ENCODE measurements at regions not wholly inside any gene's neighbourhood (a gene's known extent, or its start where the extent isn't known, plus 50 kb on each side); places are given as distances from the start of the nearest gene placed in this dataset.
"Not testable (repeated sequence)": the region's sequence is repeated elsewhere in the genome, so short reads cannot be mapped to it uniquely, and the experiment has no call there.

GRCh38 chrX:39050427-39050826, 249.2 kb downstream of the MID1IP1 start:
- DNase-seq (ENCODE audit: low spot score) = no peak
- Mint-ChIP-seq H3K36me3 (ENCODE audit: low read depth) (no peaks in the 10 kb centered on the region), H3K27ac (no peak overlapping the region), H3K4me1 (ENCODE audit: low read depth) (no peaks in the 10 kb centered on the region), H3K27me3 (ENCODE audit: insufficient read depth) (peaks cover 2% of the 10 kb centered on the region), H3K9me3 (no peaks in the 10 kb centered on the region), H3K4me3 (no peak overlapping the region)
- intact Hi-C loops (cut with micrococcal nuclease) = no loop called here

DNA sequence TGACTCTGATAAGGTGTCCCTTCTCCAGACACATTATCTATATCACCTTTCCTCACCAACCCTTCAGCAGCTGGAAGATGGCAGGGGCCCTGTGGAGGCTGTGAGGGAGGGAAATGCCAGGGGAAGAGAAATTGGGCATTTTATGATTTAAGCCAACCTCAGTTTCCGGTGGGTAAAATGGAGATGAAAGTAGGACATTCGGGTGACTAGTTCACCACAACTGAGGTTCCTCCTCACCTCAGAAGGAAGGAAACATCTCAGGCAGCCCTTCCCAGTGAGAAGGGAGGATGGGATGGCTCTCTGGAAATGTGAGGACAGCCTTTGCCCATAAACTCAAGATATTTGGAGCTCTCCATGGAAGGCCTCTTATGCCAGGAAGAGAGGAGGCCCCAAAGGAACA, 251.5 kb downstream of the MID1IP1 start:
- Mint-ChIP-seq H3K27ac (no peak overlapping the region), H3K4me1 (ENCODE audit: low read depth) (no peaks in the 10 kb centered on the region), H3K4me3 (no peak overlapping the region), H3K9me3 (no peaks in the 10 kb centered on the region), H3K36me3 (ENCODE audit: low read depth) (no peaks in the 10 kb centered on the region), H3K27me3 (ENCODE audit: insufficient read depth) (peaks cover 2% of the 10 kb centered on the region)
- DNase-seq (ENCODE audit: low spot score) = no peak
- intact Hi-C loops (cut with micrococcal nuclease) = no loop called here

DNA sequence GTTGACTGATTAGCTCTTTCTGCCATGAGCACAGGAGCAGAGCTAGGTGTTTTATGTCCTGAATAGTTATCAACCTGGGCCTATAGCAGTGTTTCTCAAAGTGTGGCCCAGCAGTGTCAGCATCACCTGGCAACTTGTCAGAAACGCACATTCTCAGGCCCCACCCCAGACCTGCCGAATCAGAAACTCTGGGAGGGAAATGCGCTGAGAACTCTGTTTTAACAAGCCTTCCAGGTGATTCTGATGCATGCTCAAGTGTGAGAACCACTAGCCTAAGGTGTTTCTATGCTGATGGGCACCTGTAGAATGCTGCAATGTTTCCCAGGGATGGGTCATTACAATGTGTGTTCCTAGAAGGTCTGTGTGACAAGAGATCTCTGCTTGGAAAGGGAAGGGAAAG, 257.5 kb downstream of the MID1IP1 start:
- Mint-ChIP-seq H3K27me3 (ENCODE audit: insufficient read depth) (no peaks in the 10 kb centered on the region), H3K27ac (no peak overlapping the region), H3K4me1 (ENCODE audit: low read depth) (no peaks in the 10 kb centered on the region), H3K4me3 (no peak overlapping the region), H3K36me3 (ENCODE audit: low read depth) (no peaks in the 10 kb centered on the region), H3K9me3 (no peaks in the 10 kb centered on the region)
- no peak for DNase-seq (ENCODE audit: low spot score)
- intact Hi-C loops (cut with micrococcal nuclease) = no loop called here

GRCh38 chrX:39059866-39060265, 258.6 kb downstream of the MID1IP1 start:
- H3K9me3 Mint-ChIP-seq = no peaks in the 10 kb centered on the region
- H3K27ac Mint-ChIP-seq = no peak overlapping the region
- intact Hi-C loops (cut with micrococcal nuclease) = no loop called here

DNA sequence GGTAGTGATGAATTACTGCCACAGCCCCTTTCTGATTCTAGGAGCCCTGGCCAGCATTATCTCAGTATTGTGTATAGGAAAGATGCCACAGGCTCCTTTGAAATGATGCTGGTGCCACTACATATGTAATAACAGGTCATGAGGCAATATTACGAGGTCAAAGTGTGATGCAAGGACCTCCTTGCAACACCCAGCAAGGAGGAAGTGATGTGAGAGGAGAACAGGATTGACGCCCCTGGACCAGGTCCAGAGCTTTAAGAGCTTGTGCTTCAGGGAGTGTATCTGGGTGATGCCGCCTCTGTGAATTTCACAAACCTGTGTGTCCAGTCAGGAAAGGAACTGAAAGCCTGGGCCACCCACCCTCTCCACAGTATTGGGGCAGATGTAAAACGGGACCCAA, 261.8 kb downstream of the MID1IP1 start:
- intact Hi-C loops (cut with micrococcal nuclease) = no loop called here
- no peaks in the 10 kb centered on the region for H3K4me1 Mint-ChIP-seq (ENCODE audit: low read depth)
- H3K9me3 Mint-ChIP-seq = no peaks in the 10 kb centered on the region
- no peak overlapping the region for H3K27ac Mint-ChIP-seq
- no peak for DNase-seq (ENCODE audit: low spot score)
- H3K36me3 Mint-ChIP-seq (ENCODE audit: low read depth) = no peaks in the 10 kb centered on the region
- no peak overlapping the region for H3K4me3 Mint-ChIP-seq
- no peaks in the 10 kb centered on the region for H3K27me3 Mint-ChIP-seq (ENCODE audit: insufficient read depth)

More at GRCh38 chrX:39059866-39060265, 258.6 kb downstream of the MID1IP1 start:
- Mint-ChIP-seq H3K36me3 (ENCODE audit: low read depth) (no peaks in the 10 kb centered on the region), H3K27me3 (ENCODE audit: insufficient read depth) (no peaks in the 10 kb centered on the region), H3K4me1 (ENCODE audit: low read depth) (no peaks in the 10 kb centered on the region), H3K4me3 (no peak overlapping the region)
- DNase-seq (ENCODE audit: low spot score) = no peak

DNA sequence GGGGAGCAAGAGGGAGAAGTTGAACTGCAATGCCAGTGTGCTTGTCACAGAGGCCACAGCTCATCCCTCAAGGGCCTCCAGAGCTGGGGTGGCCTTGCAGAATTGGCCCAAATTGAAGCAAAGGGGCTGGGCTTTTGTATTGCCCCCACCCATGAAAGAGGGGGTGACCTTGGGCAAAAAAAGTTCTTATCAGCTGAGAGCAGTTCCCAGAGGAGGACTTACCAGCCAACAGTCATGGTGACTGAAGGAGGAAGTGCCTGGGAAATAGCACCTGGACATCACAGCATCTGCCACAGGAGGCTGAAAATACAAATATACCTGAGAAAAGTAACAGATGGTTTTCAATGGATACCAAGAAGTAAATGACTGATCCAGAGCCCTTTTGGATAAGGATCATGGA, 262.4 kb downstream of the MID1IP1 start:
- intact Hi-C loops (cut with micrococcal nuclease) = no loop called here
- Mint-ChIP-seq H3K27me3 (ENCODE audit: insufficient read depth) (no peaks in the 10 kb centered on the region), H3K4me3 (no peak overlapping the region)

DNA sequence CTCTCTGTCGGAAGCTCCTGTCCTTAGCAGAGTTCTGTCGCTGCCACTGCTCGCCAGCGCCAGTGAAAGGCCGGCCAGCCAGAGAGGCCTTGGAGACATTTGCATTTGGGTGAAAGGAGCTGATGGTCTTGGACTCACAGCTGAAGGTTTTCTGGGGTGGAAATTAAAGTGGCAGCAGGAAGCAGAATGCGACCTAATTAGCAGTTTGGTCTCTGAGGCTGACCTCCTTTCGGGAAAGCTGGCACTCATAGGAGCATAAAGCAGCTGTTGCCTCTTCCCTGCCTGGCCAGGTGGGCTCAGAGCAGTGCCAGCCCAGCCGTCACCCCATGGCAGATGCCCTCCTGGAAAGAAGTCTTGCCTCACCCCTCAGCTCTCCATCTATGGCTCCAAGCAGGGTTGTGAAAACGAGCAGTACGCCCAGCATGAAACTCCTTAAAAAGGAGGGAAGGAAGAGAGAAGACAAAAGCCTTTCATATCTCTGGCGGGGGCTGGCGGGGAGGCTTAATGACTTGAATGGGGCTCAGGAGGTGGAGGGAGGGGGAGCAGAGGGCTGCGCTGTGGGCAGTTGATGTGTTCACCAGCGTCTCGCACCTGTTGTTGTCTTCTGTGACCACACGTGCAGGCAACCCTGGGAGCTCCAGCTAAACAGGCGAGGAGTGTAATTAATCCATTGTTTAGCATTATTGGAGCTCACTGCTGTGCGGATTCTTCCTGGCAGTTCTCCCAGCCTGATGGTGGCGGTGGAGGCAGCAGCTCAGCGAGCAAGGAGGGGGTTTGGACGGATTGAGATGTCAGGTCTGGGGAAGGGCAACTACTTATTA, 264.0 kb downstream of the MID1IP1 start:
- Mint-ChIP-seq H3K36me3 (ENCODE audit: low read depth) (no peaks in the 10 kb centered on the region), H3K27me3 (ENCODE audit: insufficient read depth) (no peaks in the 10 kb centered on the region), H3K27ac (no peak overlapping the region), H3K4me3 (no peak overlapping the region), H3K9me3 (no peaks in the 10 kb centered on the region), H3K4me1 (ENCODE audit: low read depth) (no peaks in the 10 kb centered on the region)
- intact Hi-C loops (cut with micrococcal nuclease) = no loop called here
- DNase-seq (ENCODE audit: low spot score) = no peak

More for the DNA sequence above, 262.4 kb downstream of the MID1IP1 start:
- Mint-ChIP-seq H3K27ac (no peak overlapping the region), H3K36me3 (ENCODE audit: low read depth) (no peaks in the 10 kb centered on the region), H3K4me1 (ENCODE audit: low read depth) (no peaks in the 10 kb centered on the region), H3K9me3 (no peaks in the 10 kb centered on the region)
- DNase-seq (ENCODE audit: low spot score) = no peak

GRCh38 chrX:39067866-39068265, 266.6 kb downstream of the MID1IP1 start:
- Mint-ChIP-seq H3K27ac (no peak overlapping the region), H3K27me3 (ENCODE audit: insufficient read depth) (no peaks in the 10 kb centered on the region), H3K9me3 (no peaks in the 10 kb centered on the region), H3K4me1 (ENCODE audit: low read depth) (no peaks in the 10 kb centered on the region), H3K4me3 (no peak overlapping the region), H3K36me3 (ENCODE audit: low read depth) (no peaks in the 10 kb centered on the region)
- no peak for DNase-seq (ENCODE audit: low spot score)
- intact Hi-C loops (cut with micrococcal nuclease) = no loop called here

DNA sequence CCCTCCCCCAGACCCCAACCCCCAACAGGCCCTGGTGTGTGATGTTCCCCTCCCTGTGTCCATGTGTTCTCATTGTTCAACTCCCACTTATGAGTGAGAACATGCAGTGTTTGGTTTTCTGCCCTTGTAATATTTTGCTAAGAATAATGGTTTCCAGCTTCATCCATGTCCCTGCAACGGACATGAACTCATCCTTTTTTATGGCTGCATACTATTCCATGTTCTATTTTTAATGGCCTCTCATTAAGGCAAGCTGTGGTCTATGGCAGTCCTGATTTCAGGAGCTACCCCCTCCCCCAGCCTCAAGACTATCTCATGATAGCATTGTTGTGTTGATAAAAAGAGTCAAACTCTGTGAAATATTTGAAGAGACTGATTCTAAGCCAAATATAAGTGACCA, 267.4 kb downstream of the MID1IP1 start:
- H3K27me3 Mint-ChIP-seq (ENCODE audit: insufficient read depth); H3K9me3 Mint-ChIP-seq; intact Hi-C loops (cut with micrococcal nuclease); H3K27ac Mint-ChIP-seq; H3K4me3 Mint-ChIP-seq; DNase-seq (ENCODE audit: low spot score); H3K4me1 Mint-ChIP-seq (ENCODE audit: low read depth); H3K36me3 Mint-ChIP-seq (ENCODE audit: low read depth): not testable (repeated sequence)

DNA sequence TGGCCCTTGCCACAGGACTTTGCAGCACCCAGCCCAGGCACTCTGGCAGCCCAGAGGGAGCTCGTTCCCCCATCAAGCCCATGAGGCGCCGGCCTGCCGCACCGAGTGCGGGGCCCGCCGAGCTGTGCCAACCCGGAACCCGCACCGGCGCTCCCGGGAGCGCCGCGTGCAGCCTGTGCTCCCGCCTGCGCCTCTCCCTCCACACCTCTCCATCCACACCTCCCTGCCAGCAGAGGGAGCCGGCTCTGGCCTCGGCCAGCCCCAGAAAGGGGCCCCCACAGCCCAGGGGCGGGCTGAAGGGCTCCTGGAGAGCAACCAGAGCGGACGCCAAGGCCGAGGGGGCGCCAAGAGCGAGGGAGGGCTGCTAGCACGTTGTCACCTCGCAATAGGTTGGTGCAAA, 268.8 kb downstream of the MID1IP1 start:
- no peaks in the 10 kb centered on the region for H3K36me3 Mint-ChIP-seq (ENCODE audit: low read depth)
- no peaks in the 10 kb centered on the region for H3K4me1 Mint-ChIP-seq (ENCODE audit: low read depth)
- DNase-seq (ENCODE audit: low spot score) = no peak
- peaks cover 4% of the 10 kb centered on the region for H3K27me3 Mint-ChIP-seq (ENCODE audit: insufficient read depth)
- H3K27ac Mint-ChIP-seq = no peak overlapping the region
- H3K9me3 Mint-ChIP-seq = no peaks in the 10 kb centered on the region
- intact Hi-C loops (cut with micrococcal nuclease) = no loop called here
- H3K4me3 Mint-ChIP-seq = no peak overlapping the region

DNA sequence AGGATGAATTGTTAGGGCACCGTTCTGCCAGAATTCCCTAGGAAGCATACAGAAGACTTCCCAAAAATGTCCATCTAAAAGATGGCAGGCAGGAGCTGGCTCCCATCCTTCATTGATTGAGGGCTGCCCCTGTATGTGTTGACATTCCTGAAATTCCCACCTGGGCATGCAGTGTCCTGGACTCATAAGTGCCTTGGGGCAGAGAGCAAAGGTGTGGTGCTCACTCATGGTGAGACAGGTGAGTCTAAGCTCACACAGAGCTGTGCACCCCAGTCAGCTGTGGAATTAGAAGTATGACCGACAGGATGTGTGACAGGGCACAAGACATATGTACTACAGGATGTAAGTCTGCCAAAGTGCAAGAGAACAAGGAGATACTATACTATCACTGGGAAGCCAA, 271.9 kb downstream of the MID1IP1 start:
- H3K27ac Mint-ChIP-seq = no peak overlapping the region
- DNase-seq (ENCODE audit: low spot score) = no peak

DNA sequence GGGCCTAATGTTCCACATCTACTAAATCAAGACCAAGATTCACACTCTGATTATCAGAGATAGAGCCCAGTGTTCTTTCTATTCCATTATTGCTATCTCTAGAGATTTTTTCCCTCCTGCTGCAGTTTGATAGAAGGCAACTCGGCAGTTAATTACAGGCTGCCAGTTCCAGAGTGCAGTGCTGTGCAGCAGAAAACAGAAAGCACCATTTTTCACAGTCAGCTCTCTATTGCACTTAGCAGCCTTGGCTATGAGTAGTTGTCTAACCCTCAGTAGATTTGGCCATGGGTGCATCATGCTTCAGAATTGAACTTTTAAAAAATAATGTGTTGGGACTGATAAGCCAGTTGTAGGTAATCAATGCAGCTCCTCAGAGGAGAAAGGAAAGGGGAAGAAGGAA, 295.3 kb downstream of the MID1IP1 start:
- Mint-ChIP-seq H3K27me3 (ENCODE audit: insufficient read depth) (peaks cover 4% of the 10 kb centered on the region), H3K9me3 (no peaks in the 10 kb centered on the region), H3K4me1 (ENCODE audit: low read depth) (no peaks in the 10 kb centered on the region), H3K4me3 (no peak overlapping the region), H3K36me3 (ENCODE audit: low read depth) (no peaks in the 10 kb centered on the region), H3K27ac (no peak overlapping the region)
- no peak for DNase-seq (ENCODE audit: low spot score)
- intact Hi-C loops (cut with micrococcal nuclease) = no loop called here

More for the DNA sequence above, 271.9 kb downstream of the MID1IP1 start:
- intact Hi-C loops (cut with micrococcal nuclease) = no loop called here
- Mint-ChIP-seq H3K9me3 (no peaks in the 10 kb centered on the region), H3K4me1 (ENCODE audit: low read depth) (no peaks in the 10 kb centered on the region), H3K27me3 (ENCODE audit: insufficient read depth) (peaks cover 4% of the 10 kb centered on the region), H3K4me3 (no peak overlapping the region), H3K36me3 (ENCODE audit: low read depth) (no peaks in the 10 kb centered on the region)

- intact Hi-C loops (cut with micrococcal nuclease) = no loop called here
- no peaks in the 10 kb centered on the region for H3K4me1 Mint-ChIP-seq (ENCODE audit: low read depth)
Observed at GRCh38 chrX:39104745-39105144, 303.5 kb downstream of the MID1IP1 start.

GRCh38 chrX:39112143-39112542, 310.9 kb downstream of the MID1IP1 start:
- Mint-ChIP-seq H3K27ac (no peak overlapping the region), H3K4me3 (no peak overlapping the region), H3K27me3 (ENCODE audit: insufficient read depth) (no peaks in the 10 kb centered on the region), H3K36me3 (ENCODE audit: low read depth) (no peaks in the 10 kb centered on the region), H3K9me3 (no peaks in the 10 kb centered on the region), H3K4me1 (ENCODE audit: low read depth) (no peaks in the 10 kb centered on the region)
- DNase-seq (ENCODE audit: low spot score) = no peak
- intact Hi-C loops (cut with micrococcal nuclease) = no loop called here

More at GRCh38 chrX:39104745-39105144, 303.5 kb downstream of the MID1IP1 start:
- H3K36me3 Mint-ChIP-seq (ENCODE audit: low read depth) = no peaks in the 10 kb centered on the region
- peaks cover 6% of the 10 kb centered on the region for H3K27me3 Mint-ChIP-seq (ENCODE audit: insufficient read depth)
- no peak overlapping the region for H3K27ac Mint-ChIP-seq
- no peak overlapping the region for H3K4me3 Mint-ChIP-seq
- DNase-seq (ENCODE audit: low spot score) = no peak
- no peaks in the 10 kb centered on the region for H3K9me3 Mint-ChIP-seq
